OCI-LY7 (cell line): ENCODE measurements at regions not wholly inside any gene's neighbourhood (a gene's known extent, or its start where the extent isn't known, plus 50 kb on each side); places are given as distances from the start of the nearest gene placed in this dataset.

ENCODE experiments used
- BruUV-seq: library from RNA; stranded (reverse); fragments of 400-500 nt; replicated peaks from 2 replicates; lab custom pipeline; 2021; lab: Mats Ljungman, UMichigan
- CTCF ChIA-PET: fragments of 300-600 bp; sonication (Branson Sonifier 250); formaldehyde crosslinking; loops from one replicate; lab custom pipeline; 2022; ENCODE audit warnings: antibody characterized with exemption; ENCODE audit not compliant: unreplicated experiment; lab: Charles Lee
- POLR2A ChIA-PET: fragments of 300-600 bp; sonication (Branson Sonifier 250); formaldehyde crosslinking; loops from one replicate; lab custom pipeline; 2022; ENCODE audit warnings: antibody characterized with exemption; lab: Charles Lee
- DNase-seq: peaks from one replicate; pipeline ENCODE4 v3.0.0-alpha.2; 2015; ENCODE audit warnings: low spot score
- H2AFZ ChIP-seq: fragments of 200-600 bp; sonication (generic), shearing (Covaris generic); 2 replicates; pipeline ENCODE4 v1.6.1; 2014; ENCODE audit warnings: mild to moderate bottlenecking, antibody characterized with exemption, low read length, moderate library complexity
- H3K27ac ChIP-seq: fragments of 200-600 bp; sonication (generic); 2 replicates; pipeline ENCODE4 v1.5.1; 2014; ENCODE audit warnings: mixed run types, low read depth, mild to moderate bottlenecking, moderate library complexity, low read length, inconsistent platforms; ENCODE audit not compliant: poor library complexity, severe bottlenecking
- H3K36me3 ChIP-seq: fragments of 200-600 bp; sonication (generic); 2 replicates; pipeline ENCODE4 v1.6.1; 2014; ENCODE audit warnings: mild to moderate bottlenecking, antibody characterized with exemption, low read length, moderate library complexity, mixed read lengths; ENCODE audit not compliant: insufficient read depth
- H3K4me1 ChIP-seq: fragments of 200-600 bp; sonication (generic); 2 replicates; pipeline ENCODE4 v1.5.1; 2014; ENCODE audit warnings: mild to moderate bottlenecking, low read length; ENCODE audit not compliant: insufficient read depth, poor library complexity, severe bottlenecking
- H3K4me2 ChIP-seq: fragments of 200-600 bp; sonication (generic); 2 replicates; pipeline ENCODE4 v1.6.1; 2014; ENCODE audit warnings: mild to moderate bottlenecking, low read length
- H3K4me3 ChIP-seq: fragments of 200-600 bp; sonication (generic); 2 replicates; pipeline ENCODE4 v1.5.1; 2014; ENCODE audit warnings: mild to moderate bottlenecking, low read depth, low read length; ENCODE audit not compliant: poor library complexity, severe bottlenecking
- H3K79me2 ChIP-seq: fragments of 200-600 bp; sonication (generic); 2 replicates; pipeline ENCODE4 v1.6.1; 2016; ENCODE audit warnings: low read depth, mild to moderate bottlenecking, low read length, moderate library complexity, mixed read lengths; ENCODE audit not compliant: insufficient read depth
- H3K9me2 ChIP-seq: fragments of 200-600 bp; sonication (generic); 2 replicates; pipeline ENCODE4 v1.6.1; 2016; ENCODE audit warnings: mild to moderate bottlenecking, low read length, mixed read lengths; ENCODE audit not compliant: insufficient read depth
- H3K9me3 ChIP-seq: fragments of 200-600 bp; sonication (generic); 2 replicates; pipeline ENCODE4 v1.6.1; 2014; ENCODE audit warnings: mild to moderate bottlenecking, mixed run types, low read length, mixed read lengths
- H4K20me1 ChIP-seq: fragments of 200-600 bp; sonication (generic); 2 replicates; pipeline ENCODE4 v1.6.1; 2014; ENCODE audit warnings: mild to moderate bottlenecking, antibody characterized with exemption, low read length, moderate library complexity, mixed read lengths; ENCODE audit not compliant: insufficient read depth
- EZH2phosphoT487 ChIP-seq: fragments of 200-600 bp; sonication (generic); IDR thresholded peaks from 2 replicates; pipeline ENCODE4 v1.6.1; 2018; ENCODE audit warnings: low read depth, borderline replicate concordance, mild to moderate bottlenecking, mixed run types, antibody characterized with exemption, low read length, moderate library complexity, mixed read lengths
- intact Hi-C: fragments of 100-400 bp; cut with micrococcal nuclease; formaldehyde crosslinking; loops from one replicate; pipeline ENCODE4 v1.10.0; 2022; ENCODE audit not compliant: unreplicated experiment
- TF ChIP-seq, protein P1 (sequence below): fragments of 200-600 bp; sonication (generic); conservative IDR thresholded peaks from 2 replicates; pipeline ENCODE4 v1.5.1; 2014; ENCODE audit warnings: mild to moderate bottlenecking, antibody characterized with exemption, low read length, moderate library complexity, mixed read lengths

GRCh38 chr18:11495441-11495840 is 114.0 kb upstream of the SLC35G4 start:
- POLR2A ChIA-PET, result interaction anchor here (0.7 kb wide), 1 partner anchor 13 kb away, joined by 3 read pairs; no protein-coding TSS in a partner anchor
- no TSS peak for BruUV-seq

DNA sequence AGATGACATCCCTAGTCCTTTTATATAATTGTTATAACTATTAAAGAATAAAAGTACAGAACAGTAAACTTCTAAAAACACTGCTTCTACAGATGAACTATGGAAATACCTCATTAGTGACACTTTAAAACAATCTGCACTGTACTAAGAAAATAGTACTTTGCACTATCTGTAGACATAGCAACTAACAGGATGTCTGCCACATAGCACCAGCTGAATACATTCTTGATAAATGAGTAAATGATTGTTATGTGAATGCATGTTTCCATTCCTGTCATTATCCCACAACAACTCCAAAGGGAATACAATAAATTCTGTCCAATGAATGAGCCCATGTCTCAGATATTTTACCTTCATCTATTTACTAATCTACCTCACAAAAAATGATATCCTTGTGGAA is 115.3 kb upstream of the SLC35G4 start:
- BruUV-seq, result no TSS peak
- Histone ChIP-seq H3K9me3 (no peaks in the 10 kb centered on the region), H3K9me2 (no peaks in the 10 kb centered on the region), H3K4me3 (no peak overlapping the region), H4K20me1 (no peaks in the 10 kb centered on the region), H3K36me3 (no peaks in the 10 kb centered on the region), H3K4me2 (no peak overlapping the region), H3K27ac (no peak overlapping the region), H3K79me2 (no peaks in the 10 kb centered on the region), H2AFZ (no peak overlapping the region), H3K4me1 (peaks cover 11% of the 10 kb centered on the region)
- ChIA-PET POLR2A (no interaction called here), CTCF (no interaction called here)
- no peak for TF ChIP-seq EZH2phosphoT487
- TF ChIP-seq, protein P1, sequence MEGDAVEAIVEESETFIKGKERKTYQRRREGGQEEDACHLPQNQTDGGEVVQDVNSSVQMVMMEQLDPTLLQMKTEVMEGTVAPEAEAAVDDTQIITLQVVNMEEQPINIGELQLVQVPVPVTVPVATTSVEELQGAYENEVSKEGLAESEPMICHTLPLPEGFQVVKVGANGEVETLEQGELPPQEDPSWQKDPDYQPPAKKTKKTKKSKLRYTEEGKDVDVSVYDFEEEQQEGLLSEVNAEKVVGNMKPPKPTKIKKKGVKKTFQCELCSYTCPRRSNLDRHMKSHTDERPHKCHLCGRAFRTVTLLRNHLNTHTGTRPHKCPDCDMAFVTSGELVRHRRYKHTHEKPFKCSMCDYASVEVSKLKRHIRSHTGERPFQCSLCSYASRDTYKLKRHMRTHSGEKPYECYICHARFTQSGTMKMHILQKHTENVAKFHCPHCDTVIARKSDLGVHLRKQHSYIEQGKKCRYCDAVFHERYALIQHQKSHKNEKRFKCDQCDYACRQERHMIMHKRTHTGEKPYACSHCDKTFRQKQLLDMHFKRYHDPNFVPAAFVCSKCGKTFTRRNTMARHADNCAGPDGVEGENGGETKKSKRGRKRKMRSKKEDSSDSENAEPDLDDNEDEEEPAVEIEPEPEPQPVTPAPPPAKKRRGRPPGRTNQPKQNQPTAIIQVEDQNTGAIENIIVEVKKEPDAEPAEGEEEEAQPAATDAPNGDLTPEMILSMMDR, result no peak
- DNase-seq, result no peak
- intact Hi-C loops, result no loop called here

More at GRCh38 chr18:11495441-11495840, 114.0 kb upstream of the SLC35G4 start:
- no peaks in the 10 kb centered on the region for H3K79me2 ChIP-seq
- CTCF ChIA-PET, result no interaction called here
- H3K9me2 ChIP-seq, result no peaks in the 10 kb centered on the region
- peaks cover 4% of the 10 kb centered on the region for H3K4me1 ChIP-seq
- no peak for DNase-seq
- H3K4me3 ChIP-seq, result no peak overlapping the region
- H2AFZ ChIP-seq, result no peak overlapping the region
- H3K4me2 ChIP-seq, result no peak overlapping the region
- H3K36me3 ChIP-seq, result no peaks in the 10 kb centered on the region
- no peaks in the 10 kb centered on the region for H4K20me1 ChIP-seq
- no peak overlapping the region for H3K27ac ChIP-seq
- intact Hi-C loops, result no loop called here
- TF ChIP-seq, protein P1, result no peak
- TF ChIP-seq EZH2phosphoT487, result no peak
- H3K9me3 ChIP-seq, result no peaks in the 10 kb centered on the region

GRCh38 chr18:11489266-11489899 is 120.0 kb upstream of the SLC35G4 start:
- Histone ChIP-seq H3K79me2 (no peaks in the 10 kb centered on the region), H3K36me3 (no peaks in the 10 kb centered on the region), H4K20me1 (no peaks in the 10 kb centered on the region), H3K4me1 (peaks cover 11% of the 10 kb centered on the region), H3K9me3 (no peaks in the 10 kb centered on the region), H3K4me2 (peak overlapping the region; percentile 20), H3K9me2 (no peaks in the 10 kb centered on the region), H3K4me3 (no peak overlapping the region), H2AFZ (no peak overlapping the region), H3K27ac (no peak overlapping the region)
- intact Hi-C loops, result no loop called here
- no peak for TF ChIP-seq EZH2phosphoT487
- TF ChIP-seq, protein P1, result no peak
- BruUV-seq, result no TSS peak
- POLR2A ChIA-PET, result no interaction called here
- peak; percentile 42 for DNase-seq
- CTCF ChIA-PET, result no interaction called here
